Fibroblast of skin of right biceps (primary cell): ENCODE measurements at regions not wholly inside any gene's neighbourhood (a gene's known extent, or its start where the extent isn't known, plus 50 kb on each side); places are given as distances from the start of the nearest gene placed in this dataset.
"Not testable (repeated sequence)": the region's sequence is repeated elsewhere in the genome, so short reads cannot be mapped to it uniquely, and the experiment has no call there.

Experiments used
- DNase-seq: peaks from one replicate; pipeline ENCODE4 v3.0.0-alpha.2; 2013

DNA sequence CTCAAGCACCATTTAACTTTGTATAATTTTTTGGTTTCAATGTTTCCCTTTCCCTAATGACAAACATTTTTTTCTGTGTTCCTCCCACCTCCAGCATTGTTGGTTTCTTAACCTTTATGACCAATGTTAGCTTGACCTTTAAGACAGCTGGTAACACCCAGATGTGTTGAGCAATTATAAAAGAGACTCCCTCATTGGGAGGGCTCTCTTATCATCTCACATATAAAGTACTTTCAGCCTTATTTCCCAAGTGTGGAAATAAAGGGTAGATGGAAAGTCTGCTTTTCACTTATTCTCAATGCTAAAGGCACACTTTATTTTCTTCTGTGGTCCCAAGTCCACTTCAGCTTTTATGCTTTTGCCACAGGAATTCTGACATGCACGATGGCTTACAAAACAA, 1420.4 kb downstream of the RAPGEF2 start:
- no peak for DNase-seq

DNA sequence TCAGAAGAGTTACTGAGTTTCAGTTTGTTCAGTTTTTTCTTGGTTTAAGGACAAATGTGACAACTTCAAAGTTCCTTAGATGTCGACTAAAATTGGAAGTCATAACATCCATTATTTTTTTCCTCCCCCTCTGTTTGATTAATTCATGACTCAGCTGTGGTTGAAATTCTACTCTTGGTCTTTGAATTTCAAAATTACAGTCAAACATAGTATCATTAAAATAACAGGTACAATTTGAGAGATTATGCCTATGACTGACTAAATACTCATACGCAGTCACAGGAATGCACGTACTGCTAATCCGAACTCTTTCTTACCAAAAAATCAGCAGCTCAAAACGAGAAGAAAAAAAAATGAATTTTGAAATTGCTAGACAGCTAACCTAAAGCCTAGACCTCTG, 1434.8 kb downstream of the RAPGEF2 start:
- DNase-seq = no peak

DNA sequence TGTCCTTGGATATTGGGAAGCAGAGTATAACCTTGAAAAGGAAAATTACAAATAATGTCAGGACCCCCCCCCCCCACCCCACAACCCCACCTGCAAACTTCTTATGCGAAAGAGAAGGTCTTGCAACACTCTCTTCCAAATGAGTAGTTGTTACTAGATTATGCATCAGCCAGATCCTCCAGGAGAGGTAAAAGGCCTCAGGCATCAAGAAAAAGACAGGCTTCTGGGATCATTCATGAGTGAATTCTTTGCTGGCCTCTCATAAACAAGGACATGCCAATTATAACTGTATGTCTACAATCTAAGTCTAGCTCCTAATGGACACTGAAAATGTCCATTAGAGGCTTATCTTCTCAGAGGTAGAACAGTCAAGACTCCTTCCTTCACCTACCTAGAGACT, 1443.3 kb downstream of the RAPGEF2 start:
- no peak for DNase-seq

DNA sequence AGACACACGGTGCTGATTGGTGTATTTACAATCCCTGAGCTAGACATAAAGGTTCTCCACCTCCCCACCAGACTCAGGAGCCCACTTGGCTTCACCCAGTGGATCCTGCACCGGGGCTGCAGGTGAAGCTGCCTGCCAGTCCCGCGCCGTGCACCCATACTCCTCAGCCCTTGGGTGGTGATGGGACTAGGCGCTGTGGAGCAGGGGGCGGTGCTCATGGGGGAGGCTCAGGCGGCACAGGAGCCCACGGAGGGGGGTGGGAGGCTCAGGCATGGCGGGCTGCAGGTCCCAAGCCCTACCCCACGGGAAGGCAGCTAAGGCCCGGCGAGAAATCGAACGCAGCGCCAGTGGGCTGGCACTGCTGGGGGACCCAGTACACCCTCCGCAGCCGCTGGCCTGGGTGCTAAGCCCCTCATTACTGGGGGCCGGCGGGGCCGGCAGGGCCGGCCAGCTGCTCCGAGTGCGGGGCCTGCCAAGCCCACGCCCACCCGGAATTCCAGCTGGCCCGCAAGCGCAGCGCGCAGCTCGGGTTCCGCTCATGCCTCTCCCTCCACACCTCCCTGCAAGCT, 1447.2 kb downstream of the RAPGEF2 start:
- not testable (repeated sequence) for DNase-seq

DNA sequence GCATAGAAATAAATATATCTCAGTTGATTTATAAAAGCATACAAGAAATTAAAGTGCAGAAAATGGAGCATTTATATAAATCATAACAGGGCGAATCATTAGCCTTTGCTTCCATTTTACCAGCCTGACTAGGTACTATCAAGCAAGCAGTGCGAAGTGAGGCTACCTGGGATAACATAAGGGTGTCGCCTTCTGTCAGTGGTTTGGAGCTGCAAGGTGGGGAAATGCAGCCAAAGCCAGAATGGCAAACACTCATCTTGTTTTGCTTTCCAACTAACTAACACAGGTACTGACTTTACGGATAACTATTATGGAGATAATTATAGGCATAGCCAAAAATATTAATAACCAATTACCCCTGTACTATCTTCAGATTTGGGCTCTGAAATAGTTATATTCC, 1459.8 kb downstream of the RAPGEF2 start:
- no peak for DNase-seq

DNA sequence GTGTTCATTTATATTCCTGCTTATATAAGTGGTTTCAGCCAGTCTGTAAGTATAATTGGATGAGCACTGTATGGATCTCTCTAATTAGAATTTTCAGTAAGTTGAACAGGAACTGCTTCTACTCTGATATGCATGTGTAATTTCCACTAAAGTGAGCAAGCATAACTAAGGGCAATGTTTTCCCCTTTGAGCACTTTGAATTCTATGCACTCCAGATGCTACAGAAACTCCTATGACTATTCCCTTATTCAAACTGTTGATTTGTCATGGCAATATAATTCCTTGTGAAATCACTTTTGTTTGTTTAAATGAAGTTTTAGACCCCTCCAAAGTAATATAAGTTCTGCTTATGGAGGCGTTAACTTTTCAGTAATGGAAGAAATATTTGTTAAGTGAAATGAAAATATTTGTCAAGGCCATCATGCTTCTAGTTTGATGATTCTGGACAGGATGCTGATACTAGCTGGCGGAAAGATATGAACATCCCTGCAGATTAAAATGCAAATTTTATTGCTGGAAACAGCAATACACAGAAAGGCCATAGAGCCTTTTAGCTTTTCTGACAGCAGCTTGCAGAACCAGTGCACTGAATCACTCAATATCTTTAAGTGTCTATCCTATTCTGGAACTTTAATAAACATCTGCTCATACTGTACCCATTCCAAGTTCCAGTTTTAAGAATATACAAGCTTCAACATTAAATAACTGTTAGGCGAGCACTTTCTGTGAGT, 1460.8 kb downstream of the RAPGEF2 start:
- DNase-seq = no peak

DNA sequence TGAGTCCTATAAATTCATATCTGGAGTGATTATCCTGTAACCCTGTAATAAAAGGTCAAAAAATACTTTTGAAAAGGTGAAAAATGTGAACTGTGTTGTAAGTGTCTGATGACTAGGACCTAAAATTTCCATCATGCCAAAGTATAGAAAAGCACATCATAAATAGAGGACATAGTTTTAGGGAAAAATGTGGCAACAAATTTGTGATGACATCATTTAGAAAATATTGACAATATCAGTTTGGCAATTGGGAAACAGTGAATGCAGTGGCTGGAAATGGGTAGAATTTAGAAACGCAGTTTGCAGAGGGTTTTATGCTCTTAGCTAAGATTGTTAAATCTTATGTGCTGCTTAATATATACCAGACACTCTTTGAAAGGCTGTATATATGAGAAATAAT, 1464.8 kb downstream of the RAPGEF2 start:
- no peak for DNase-seq

DNA sequence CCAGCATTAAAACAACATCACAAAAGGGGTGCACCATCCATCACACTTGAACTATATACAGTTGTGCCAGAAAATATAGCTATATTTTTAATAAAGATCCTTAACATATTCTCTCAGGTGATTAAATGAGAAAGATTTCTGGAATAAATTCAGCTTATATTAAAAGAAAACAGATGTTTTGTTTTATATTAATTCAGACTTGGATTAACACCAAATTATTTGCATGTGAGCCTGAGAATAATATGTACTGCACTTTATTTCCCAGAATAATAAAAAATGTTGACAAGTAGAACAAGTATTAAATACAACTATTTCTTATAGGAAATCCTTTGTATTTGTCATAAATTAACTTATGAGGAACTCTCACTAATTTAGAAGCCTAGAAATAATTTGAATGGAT, 1467.4 kb downstream of the RAPGEF2 start:
- DNase-seq = no peak

DNA sequence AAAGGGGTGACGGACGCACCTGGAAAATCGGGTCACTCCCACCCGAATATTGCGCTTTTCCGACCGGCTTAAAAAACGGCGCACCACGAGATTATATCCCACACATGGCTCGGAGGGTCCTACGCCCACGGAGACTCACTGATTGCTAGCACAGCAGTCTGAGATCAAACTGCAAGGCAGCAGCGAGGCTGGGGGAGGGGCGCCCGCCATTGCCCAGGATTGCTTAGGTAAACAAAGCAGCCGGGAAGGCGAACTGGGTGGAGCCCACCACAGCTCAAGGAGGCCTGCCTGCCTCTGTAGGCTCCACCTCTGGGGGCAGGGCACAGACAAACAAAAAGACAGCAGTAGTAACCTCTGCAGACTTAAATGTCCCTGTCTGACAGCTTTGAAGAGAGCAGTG, 1471.4 kb downstream of the RAPGEF2 start:
- not testable (repeated sequence) for DNase-seq

DNA sequence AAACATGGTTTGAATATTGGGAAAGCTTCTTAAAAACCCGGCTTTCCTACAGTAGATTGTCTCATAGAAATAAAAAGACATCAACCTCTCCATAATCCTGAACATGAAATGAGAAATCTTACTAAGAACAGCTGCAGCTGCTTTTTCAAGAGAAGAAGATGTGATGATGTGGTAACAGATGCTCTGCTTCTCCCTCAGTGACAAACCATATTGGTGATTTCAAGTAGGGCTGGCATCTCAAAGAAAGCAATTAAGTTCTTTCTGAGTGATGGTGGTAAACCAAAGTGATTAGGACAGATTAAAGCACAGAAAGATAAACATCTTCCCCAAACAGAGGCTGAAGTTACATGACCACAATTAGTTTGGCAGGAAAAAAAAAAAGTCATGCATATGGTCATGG, 1477.7 kb downstream of the RAPGEF2 start:
- no peak for DNase-seq

DNA sequence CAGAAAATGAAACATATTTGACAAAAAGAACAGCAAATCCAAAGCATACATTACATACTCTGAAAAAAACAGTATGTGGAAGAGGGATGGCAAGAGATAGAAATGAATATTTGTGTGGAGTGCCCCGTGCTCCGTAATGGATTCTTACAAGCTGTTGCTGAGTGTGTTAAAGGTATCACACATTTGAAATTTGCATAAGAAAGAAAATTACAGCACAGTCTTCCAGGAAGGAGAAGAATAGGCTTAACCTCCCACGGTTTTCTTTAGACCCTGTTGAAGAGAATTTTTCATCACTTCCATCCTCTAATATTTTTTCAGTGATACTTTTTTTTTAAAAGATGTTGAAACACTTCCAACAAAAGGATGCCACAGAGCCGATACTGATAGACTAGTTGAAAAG, 1489.4 kb downstream of the RAPGEF2 start:
- no peak for DNase-seq

DNA sequence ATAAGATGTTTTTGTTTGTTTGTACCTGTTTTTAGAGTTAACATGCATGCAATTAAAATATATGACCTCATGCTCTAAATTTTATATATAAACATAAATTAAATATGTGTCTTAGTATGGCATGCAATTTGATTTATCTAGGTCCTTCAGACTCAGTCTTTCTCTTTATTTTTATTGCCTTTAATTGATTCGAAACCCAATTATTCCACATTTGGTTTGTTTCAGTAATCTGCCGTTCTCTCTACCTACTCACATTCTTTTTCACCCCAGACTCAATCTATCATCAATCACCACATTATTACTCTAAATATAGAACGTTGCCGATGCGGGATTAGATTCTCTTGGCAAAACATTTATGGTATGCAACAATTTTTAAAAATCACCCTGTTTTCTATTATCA, 1492.8 kb downstream of the RAPGEF2 start:
- no peak for DNase-seq

DNA sequence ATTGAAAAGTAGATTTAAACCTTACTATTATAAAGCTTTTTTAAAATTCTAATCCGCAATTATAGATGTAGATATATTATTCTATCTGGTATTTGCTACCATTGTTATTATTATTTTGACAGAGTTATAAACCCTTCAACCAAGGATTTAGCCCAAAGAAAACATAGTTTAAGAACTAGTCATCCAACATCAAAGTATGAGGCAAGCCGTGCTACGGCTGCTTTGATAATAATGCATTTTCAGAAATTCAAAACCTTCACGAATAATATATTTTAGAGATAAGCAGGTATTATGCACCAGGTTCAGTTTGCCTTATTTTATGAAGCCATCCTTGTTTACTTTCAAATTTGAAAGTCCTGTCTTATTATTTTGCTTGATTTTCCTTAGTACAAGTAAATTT, 1501.7 kb downstream of the RAPGEF2 start:
- no peak for DNase-seq

DNA sequence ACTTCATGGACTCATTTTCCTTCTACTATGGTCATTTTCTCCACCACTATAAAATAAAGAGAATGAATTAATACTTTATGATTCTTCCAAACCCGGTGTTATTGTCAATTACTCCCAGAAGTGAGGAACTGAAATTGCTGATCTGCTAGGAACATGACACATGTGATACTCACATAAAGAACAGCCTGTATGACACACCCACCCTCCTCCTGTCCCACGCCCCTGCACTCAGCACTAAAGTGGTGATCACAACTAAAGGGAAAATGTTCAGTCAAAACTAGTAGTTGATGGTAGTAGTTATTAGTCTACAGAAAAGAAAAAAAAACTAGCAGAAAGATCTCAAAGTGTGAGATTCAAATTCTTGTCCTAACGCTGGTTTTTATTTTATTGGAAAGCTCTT, 1508.3 kb downstream of the RAPGEF2 start:
- DNase-seq = no peak

DNA sequence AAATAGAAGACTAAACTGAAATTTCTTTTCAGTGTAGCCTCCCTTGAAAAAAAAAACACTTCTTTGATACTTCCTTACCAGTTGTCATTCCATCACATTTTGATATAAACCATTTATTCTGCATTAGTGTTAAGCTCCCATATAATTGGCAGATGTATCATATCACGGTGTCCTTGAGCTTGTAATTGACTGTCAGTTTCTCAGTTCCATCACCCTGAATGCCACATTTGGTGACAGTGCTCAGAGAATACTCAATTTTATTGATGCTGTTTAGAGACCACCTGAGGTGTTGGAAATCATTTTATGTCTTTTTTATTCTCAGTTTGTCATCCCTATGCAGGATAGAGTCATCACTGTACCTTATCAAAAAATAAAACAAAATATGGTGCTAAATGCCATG, 1528.2 kb downstream of the RAPGEF2 start:
- no peak for DNase-seq

DNA sequence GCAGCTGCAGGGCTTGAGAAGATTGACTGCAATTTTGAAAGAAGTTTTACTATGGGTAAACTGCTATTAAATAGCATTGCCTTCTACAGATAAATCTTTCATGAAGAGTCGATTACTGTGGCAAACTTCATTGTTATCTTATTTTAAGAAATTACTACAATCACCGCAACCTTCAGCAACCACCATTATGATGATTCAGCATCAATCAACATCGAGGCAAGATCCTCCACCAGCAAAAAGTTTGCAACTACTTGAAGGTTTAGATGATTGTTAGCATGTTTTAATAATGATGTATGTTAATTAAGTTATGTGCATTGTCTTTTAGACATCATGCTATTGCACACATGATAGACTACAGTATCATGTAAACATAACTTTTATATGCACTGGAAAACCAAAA, 1511.0 kb downstream of the FSTL5 start:
- DNase-seq = no peak

DNA sequence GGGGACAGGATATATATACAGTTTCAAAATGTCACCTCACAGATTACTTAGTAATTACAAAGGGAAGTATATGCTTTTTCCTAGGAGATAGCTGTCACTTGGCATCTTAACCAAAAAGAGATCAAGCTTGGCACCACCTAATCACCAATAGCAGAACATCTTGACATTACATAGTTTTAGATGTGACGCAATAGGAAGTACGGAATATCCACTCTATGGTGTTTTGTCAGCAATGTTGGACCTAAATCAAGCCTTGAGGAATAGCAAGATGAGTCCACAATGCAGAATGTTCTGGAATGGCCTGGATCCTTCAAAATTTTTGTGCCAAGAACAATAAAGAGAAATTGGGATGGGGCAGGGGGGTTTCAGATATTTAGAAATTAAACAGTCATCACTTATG, 1488.2 kb downstream of the FSTL5 start:
- DNase-seq = no peak

DNA sequence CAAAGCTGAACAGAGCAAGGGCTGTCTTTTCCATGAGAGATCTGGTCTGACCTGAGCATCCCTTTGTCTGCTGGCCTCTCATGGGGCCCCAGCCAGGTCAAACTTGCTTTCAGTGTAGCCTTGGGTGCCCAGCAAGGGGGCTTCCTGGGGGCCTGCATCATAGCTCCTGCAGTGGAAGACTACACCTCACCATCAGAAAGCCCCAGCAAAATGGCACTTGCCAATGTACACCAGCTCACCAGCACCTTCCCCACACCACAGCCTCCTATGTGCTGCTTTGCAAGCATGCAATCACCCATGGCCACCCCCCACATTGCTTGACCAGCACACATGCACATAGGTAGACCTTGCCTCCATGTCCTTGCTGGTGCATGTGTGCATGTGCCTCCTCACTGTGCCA, 1478.1 kb downstream of the FSTL5 start:
- DNase-seq = no peak

DNA sequence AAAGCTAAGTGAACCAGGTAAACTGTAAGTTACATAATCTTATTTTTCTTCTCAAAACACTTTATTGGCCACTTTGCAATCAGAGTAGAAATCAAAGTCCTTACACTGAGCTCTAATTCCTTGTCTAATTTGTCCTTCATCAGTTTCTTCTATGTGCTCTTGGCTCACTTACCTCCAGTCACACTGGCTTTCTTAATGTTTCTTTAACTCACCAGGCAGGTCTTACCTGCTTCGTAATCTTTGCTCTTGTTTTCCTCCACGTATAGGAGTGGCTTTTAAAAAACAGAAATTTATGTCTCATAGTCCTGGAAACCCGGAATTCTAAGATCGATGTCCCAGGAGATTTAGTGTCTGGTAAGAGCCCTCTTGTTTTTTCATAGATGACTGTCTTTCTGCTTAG, 1462.1 kb downstream of the FSTL5 start:
- no peak for DNase-seq

DNA sequence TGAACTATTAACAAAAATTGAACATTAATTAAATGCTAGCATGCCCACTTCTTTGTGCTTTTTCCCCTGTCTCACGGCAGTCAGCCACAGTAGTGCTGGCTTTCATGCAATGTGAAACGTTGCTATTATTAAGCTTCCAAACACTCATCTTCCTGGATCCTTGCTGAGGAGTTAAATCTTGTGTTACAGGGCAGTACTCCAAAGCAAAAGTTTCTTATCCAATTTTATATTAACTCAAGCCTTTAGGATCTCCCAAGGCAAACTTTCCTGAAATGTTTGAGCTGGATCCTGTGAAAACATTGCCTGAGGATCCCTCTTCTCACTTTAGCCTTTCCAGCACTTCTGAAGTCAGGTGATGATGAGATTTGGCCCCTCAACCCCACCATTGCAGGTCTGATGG, 1454.8 kb downstream of the FSTL5 start:
- no peak for DNase-seq

DNA sequence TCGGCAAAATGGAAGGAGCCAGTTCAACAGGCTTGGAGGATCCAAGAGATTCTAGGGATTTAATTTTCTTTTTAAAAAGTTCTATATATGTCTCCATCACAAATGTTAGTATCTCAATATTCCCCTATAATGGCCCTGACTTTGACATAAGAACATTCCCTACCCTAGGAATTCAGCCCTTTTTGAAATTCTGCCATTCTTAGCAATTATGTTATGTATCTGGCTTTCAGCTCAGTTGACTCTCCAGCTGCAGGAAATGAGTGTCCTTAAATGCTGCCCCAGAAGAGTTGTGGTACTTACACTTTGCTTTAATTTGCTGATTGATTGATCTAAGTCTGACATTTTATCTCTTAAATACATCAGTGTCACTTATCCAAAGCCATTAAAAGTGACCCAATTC, 1454.3 kb downstream of the FSTL5 start:
- no peak for DNase-seq

DNA sequence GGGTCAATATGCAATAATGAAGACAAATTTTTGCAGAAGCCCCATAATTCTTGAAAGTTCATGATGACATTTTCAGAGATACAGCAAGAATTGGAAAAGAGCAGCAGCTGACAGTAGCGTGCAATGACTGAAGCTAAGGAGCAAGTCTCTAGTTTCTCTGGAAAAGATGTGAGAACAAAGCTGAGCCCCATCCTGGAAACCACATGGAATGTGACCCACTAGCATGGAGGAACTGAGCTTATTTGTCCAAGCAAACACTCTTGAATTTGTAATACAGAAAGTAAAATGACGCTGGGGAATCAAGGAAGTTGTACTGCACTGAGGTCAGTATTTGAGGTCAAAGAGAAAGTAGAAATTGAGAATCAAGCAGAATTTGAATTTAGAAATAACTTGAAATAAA, 1447.2 kb downstream of the FSTL5 start:
- DNase-seq = no peak

DNA sequence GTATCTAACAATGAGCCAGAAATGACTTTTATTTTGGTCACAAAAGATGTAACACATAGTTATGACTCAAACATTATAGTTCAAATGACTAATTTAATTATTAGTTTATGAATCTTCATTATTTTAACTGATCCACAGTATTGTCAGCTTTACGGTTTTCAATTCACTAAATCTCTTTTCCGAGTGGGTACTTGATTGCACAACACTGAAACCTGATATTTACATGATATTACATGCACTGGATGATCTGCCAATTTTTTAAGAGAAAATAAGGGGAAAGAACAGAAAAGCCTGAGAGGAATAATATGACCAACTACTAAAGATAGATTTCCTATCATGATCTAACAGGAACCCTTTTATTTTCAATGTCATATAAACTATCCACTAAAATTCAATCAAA, 1446.0 kb downstream of the FSTL5 start:
- no peak for DNase-seq

DNA sequence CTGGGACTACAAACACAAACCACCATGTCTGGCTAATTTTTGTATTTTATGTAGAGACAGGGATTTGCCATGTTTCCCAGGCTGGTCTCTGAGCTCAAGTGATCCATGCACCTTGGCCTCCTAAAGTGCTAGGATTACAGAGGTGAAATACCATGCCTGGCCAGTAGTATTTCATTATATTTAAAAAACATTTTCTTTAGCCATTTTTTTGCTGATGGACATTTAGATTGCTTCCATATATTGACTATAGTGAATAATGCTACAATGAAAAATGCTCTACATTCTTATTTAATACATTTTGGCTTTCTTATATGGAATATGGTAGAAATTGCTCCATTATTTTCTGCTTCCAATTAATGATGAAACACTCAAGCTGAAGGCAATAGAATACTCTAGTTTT, 1439.7 kb downstream of the FSTL5 start:
- no peak for DNase-seq

DNA sequence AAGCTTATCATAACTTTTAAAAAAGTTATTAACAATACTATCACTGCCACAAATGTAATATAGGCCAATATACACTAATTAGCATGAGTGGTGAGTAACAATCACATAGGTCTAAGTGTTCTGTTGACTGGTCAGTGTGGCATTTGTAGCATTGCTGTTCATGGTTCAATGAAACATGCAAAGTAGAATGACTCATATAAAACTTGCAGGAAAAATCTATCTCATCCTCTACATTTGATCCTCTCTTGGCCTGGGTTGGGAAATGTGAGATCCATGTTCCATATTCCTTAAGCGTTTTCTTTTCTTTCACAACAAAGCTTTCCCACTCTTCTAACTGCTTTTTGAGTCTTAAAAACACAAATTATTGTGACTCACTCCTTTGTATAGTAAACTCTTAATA, 1418.7 kb downstream of the FSTL5 start:
- no peak for DNase-seq
